ENCODE measurements at regions not wholly inside any gene's neighbourhood (a gene's known extent, or its start where the extent isn't known, plus 50 kb on each side); places are given as distances from the start of the nearest gene placed in this dataset.

- TF ChIP-seq CTCF (IDR thresholded peaks at IDR 0.05; ENCODE audit: borderline replicate concordance, extremely low read depth, low read length, poor library complexity, severe bottlenecking) (no peak), EZH2 (IDR thresholded peaks at IDR 0.05; ENCODE audit: borderline replicate concordance, low read depth, low read length, severe bottlenecking) (no peak)
These were observed 285.1 kb downstream of the ZEB1 start for GRCh38 chr10:31604096-31604495.
